NCI-H460 (cell line): ENCODE measurements at regions not wholly inside any gene's neighbourhood (a gene's known extent, or its start where the extent isn't known, plus 50 kb on each side); places are given as distances from the start of the nearest gene placed in this dataset.

Experiments used
- DNase-seq: peaks from one replicate; pipeline ENCODE4 v3.0.0-alpha.2; 2016; ENCODE audit warnings: low read depth; ENCODE audit errors: extremely low read depth
- small RNA-seq, 2 experiments: library from RNA; depleted of rRNA; stranded (forward); fragments of <200 nt; gene quantifications; one replicate each; pipeline ENCODE3, GENCODE V24; 2014

GRCh38 chr6:81822568-81822967 lies 70.1 kb upstream of the TENT5A start:
- no peak for DNase-seq

DNA sequence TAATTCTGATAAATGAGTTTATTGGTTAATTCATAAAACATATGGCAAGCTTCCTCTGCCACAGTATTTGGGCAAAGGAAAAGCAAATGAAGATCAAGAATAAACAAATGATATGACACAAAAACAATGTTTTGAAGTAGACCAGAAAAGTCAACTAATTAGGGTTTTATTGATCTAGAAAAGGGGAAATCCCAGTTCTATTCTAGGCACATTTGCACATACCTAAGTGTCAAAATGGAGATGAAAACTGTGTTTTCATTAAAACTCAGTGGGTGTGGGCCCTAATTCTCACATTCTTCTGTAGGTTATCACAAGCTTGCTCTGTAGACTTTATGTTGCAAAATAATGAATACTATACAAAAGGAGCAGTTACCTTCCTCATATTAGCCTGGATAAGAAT lies 69.0 kb upstream of the TENT5A start:
- no peak for DNase-seq

DNA sequence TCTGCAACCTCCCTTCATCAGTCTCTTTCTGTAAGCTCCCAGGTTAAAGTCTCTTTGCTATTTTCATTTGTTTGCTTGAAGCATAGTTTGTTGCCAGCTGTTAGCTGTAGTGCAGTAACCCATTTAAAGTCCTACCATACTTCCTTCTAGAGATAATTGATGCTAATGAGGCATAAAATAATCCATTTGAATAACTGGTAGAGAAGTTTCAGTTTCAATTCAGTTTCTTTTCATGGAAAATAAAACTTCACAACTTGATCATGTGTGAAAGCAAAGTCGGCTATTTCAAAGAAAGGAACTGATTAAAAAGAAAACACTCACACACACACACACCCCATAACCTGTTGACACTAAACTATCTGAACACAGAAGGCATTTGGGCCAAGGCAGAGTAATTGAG lies 68.5 kb upstream of the TENT5A start:
- DNase-seq = no peak

DNA sequence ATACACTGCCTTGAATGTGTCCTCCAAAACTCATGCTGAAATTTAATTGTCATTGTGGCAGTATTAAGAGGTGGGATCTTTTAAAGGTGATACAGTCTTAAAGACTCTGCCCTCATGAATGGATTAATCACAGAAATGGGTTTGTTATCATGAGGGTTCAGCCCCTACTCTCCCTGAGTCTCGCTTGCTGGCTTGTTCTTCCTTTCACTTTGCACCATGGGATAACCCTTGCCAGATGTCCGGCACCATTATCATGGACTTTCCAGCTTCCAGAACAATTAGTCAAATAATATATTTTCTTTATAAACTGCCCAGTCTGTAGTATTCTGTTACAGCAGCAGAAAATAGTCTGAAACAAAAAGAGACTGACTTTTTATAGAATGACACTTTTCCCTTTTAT lies 67.9 kb upstream of the TENT5A start:
- no peak for DNase-seq

DNA sequence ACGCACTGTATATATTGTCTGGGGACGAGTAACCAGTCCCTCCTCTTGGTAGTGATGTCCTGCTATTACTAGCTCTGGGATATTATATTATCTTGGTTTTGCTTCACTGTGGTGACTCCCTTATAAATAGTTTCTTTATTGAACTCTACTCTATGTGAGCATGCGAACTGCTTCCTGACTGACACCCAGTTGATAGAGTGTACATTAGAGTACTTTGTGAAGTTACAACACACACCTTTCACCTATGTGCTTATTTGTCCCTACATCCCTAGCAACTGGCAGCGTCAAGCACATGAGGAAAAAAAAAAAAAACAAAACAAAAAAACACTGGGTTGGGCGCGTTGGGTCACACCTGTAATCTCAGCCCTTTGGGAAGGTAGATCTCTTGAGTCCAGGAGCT lies 67.3 kb upstream of the TENT5A start:
- DNase-seq = peak; percentile 38

- no peak for DNase-seq
Observed at GRCh38 chr6:81818901-81819361, 66.5 kb upstream of the TENT5A start.

DNA sequence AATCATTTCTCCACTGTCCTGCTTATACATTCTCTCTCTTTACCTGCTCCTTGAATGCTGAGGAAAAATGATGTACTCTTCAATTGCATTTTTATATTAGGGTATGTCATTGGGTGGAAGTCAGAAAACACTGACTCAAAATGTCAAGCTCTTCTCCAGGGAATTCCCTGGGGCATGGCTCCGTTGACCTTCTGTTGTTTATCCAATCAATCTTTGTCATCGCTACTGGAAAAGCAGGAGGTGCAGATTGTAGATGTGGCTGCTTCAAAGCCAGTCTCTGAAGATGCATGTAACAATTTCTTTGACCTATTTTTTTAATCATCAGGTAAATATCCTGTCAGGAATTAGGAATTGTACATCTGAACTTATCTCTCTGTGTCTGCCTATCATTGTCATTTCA lies 63.9 kb upstream of the TENT5A start:
- DNase-seq = peak; percentile 53

DNA sequence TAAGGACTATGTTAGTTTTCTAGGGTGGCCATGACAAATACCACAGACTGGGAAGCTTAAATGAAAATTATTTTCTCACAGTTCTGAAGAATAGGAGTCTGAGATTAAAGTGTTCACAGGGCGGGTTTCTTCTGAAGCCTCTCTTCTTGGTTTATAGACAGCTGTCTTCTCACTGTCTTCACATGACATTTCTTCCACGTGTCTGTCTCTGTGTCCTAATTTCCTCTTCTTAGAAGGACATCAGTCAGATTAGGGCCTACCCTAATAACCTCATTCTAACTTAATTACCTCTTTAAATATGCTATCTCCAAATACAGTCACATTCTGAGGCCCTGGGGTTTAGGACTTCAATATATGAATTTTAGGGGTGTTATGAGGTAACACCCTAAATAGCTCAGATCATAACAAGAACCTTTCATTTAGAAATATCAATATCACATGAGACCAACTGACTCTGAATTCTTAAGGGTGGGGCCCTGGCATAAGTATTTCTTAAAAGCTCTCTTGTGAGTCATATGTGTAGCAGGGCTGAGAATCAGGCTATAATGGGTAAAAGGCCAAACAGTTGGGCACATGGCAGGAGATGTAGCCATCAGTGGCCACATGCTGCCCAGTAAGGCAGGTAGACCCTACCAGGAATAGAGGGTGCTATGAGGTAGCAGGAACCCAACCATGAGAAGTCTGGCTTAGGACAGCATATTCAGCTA lies 62.0 kb upstream of the TENT5A start:
- no peak for DNase-seq

DNA sequence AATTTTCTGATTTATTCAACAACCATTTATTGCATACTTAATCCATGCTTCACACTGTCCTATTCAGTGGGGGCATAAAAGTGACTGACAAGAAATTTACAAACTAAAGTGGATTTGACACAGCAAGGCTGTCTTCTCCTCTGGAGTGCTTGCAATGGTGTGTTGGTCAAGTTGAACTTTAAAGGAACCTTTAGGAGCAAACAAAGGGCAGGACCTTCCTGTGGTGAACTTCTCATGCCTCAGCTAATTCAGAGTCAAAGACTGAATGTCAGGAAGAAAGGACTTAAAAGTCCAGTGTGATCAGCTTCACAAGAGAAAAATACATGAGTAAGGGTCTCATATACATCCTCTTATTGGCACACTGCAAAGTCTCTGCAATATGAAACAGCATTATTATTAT lies 60.8 kb upstream of the TENT5A start:
- DNase-seq = no peak

GRCh38 chr6:81812401-81812800 lies 59.9 kb upstream of the TENT5A start:
- no peak for DNase-seq

- DNase-seq = no peak
Observed at GRCh38 chr6:81808851-81809570, 56.5 kb upstream of the TENT5A start.

- DNase-seq = no peak
Observed at GRCh38 chr6:81806793-81807565, 54.5 kb upstream of the TENT5A start.

GRCh38 chr6:81802356-81802755 lies 49.9 kb upstream of the TENT5A start:
- no peak for DNase-seq

Small RNA genes lying in the stretch of these regions (small RNA-seq; reads per million reads assigned to genes)
- gene AL360157.1 = 0 reads per million in 2 experiments
